Right cardiac atrium (tissue), 5 donors: ENCODE measurements at regions not wholly inside any gene's neighbourhood (a gene's known extent, or its start where the extent isn't known, plus 50 kb on each side); places are given as distances from the start of the nearest gene placed in this dataset.
"Not testable (repeated sequence)": the region's sequence is repeated elsewhere in the genome, so short reads cannot be mapped to it uniquely, and the experiment has no call there.

ENCODE experiments used
- ATAC-seq, 2 donors: fragments of 200-7000 bp; cut with Tn5 transposase; one replicate each; pipeline versions ENCODE4 v1.8.0 to v1.9.1; 2020; ENCODE audit warnings: moderate library complexity in 2 of 2, mild to moderate bottlenecking in 1 of 2
- DNase-seq, 3 donors: peaks; one replicate each; pipeline ENCODE4 v3.0.0-alpha.2; 2020
- H3K27ac ChIP-seq: one replicate; pipeline ENCODE4 v1.5.1; 2013; ENCODE audit warnings: mild to moderate bottlenecking, low read length, control low read depth, moderate library complexity
- H3K27me3 ChIP-seq: one replicate; pipeline ENCODE4 v1.6.1; 2013; ENCODE audit not compliant: control insufficient read depth, insufficient read depth
- H3K4me1 ChIP-seq: one replicate; pipeline ENCODE4 v1.6.1; 2013; ENCODE audit warnings: low read length; ENCODE audit not compliant: control insufficient read depth, insufficient read depth
- H3K4me3 ChIP-seq: one replicate; pipeline ENCODE4 v1.5.1; 2013; ENCODE audit warnings: low read length, control low read depth
- H3K9me3 ChIP-seq: one replicate; pipeline ENCODE4 v1.6.1; 2013; ENCODE audit warnings: low read length; ENCODE audit not compliant: control insufficient read depth
- WGBS: extraction: QIAGEN DNeasy Blood & Tissue Kit; methylation state at CpG from one replicate; pipeline ENCODE4 v1.1.7; 2013; 5-methylcytosine and 5-hydroxymethylcytosine counted together
- intact Hi-C, 4 donors: fragments of 100-400 bp; cut with DNase I; formaldehyde crosslinking; loops; one replicate each; pipeline versions ENCODE4 v1.11.0 to v1.14.0; 2022 to 2023
- donor health status: healthy with polysubstance abuse.
- donor health status: DM: no; HTN: yes; CAD: no.
- donor health status: DM: no; HTN: no; CAD: no.
- donor health status: DM: no; HTN: yes; CAD: no; lungs with severe emphysema.
- donor health status: DM: yes; HTN: yes; CAD: no.

DNA sequence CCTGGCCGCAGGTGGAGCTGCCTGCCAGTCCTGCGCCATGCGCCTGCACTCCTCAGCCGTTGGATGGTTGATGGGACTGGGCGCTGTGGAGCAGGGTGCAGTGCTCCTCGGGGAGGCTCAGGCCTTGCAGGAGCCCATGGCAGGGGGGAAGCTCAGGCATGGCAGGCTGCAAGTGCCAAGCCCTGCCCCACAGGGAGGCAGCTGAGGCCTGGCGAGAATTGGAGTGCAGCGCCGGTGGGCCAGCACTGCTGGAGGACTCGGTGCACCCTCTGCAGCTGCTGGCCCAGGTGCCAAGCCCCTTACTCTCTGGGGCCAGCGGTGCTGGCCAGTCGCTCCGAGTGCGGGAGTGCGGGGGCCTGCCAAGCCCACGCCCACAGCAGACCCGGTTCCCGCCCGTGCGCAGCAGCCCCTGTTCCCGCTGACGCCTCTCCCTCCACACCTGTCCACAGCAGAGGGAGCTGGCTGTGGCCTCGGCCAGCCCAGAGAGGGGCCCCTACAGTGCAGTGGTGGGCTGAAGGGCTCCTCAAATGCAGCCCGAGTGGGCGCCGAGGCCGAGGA, 275.9 kb upstream of the FRG1 start:
- 95% methylated on average over 27 of the region's 27 CpGs for WGBS
- no peak for DNase-seq
- intact Hi-C loops, result no loop called here

DNA sequence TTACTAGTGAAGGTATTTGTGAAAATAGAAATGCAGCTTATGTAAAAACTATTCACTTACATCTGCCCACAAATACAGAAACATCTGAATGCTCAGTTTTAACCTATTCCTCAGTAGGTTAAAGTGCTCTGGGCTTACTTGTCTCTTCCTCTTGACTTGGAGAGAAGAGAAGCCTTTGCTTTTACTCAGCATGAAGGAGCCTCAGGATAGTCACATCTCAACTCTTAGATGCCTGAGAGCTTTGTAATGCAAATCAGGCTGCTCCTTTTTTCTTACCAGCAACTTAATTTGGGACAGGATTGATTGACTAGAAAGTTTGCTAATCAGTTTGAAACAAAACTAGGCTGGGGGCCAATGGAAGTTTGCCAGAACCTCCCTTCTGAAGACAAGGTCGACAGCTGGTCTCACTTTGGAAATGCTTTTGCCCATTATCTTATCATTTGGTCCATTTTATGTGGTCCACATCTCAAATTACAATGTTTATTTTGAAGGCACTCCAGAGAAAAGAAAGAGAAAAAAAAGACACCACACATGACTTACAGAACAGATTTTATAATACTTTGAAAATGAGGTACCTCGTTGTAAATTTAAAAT, 274.9 kb upstream of the FRG1 start:
- DNase-seq, result peak in 1 of 3 donors; percentile 69
- 21% methylated on average over 2 of the region's 2 CpGs for WGBS
- H3K27me3 ChIP-seq, H3K4me3 ChIP-seq, intact Hi-C loops, ATAC-seq, H3K4me1 ChIP-seq, H3K27ac ChIP-seq, H3K9me3 ChIP-seq: not testable (repeated sequence)

More for the DNA sequence above, 275.9 kb upstream of the FRG1 start:
- Histone ChIP-seq H3K4me3 (no peak overlapping the region), H3K27me3 (no peaks in the 10 kb centered on the region), H3K9me3 (no peaks in the 10 kb centered on the region), H3K27ac (no peak overlapping the region), H3K4me1 (no peaks in the 10 kb centered on the region)
- ATAC-seq, result no peak

DNA sequence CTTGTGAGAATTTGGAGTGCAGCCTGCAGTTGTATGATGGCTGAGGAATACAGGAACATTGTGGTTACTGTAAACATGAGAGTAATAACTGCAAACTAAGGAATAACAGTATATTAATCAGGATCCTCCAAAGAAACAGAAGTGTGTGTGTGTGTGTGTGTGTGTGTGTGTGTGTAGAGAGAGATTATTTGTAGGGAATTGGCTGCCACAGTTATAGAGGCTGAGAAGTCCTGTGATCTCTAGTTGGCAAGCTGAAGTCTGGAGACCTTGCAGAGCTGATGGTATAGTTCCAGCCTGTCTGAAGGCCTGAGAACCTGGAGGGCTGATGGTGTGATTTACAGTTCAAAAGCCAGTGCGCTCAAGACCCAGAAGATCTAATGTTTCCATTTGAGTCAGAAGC, 273.3 kb upstream of the FRG1 start:
- H3K27ac ChIP-seq, H3K4me1 ChIP-seq, H3K9me3 ChIP-seq, H3K4me3 ChIP-seq, ATAC-seq, intact Hi-C loops, DNase-seq, H3K27me3 ChIP-seq: not testable (repeated sequence)
- no CpG with 5 or more reads among the region's 1 CpG for WGBS

DNA sequence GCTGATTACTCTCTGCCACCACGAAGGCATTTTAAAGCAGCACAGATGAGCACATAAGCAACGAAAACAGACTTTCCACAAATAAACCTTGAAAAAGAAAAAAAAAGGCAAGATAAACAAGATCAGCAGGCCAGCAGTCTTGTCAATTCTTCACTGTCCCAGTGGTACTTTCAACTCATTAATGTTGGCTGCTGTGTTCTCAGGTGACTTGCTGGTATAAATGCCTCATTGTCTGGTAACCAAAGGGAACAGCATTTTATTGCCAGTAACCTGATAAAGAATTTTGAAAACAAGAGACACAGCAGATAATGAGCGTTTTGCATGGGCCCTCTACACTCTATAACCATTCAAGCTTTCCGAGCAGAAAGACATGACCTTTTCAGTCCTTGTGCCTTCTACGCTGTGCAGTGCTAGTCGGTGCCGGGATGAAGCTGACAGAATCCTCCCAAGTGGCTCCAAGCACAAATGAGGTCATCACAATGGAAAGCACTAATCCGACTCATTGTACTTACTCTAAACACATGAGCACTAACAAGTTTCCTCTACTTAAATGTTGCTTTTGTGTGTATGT, 242.9 kb upstream of the FRG1 start:
- H3K27ac ChIP-seq, DNase-seq, H3K4me3 ChIP-seq, intact Hi-C loops, H3K27me3 ChIP-seq, ATAC-seq, H3K9me3 ChIP-seq, H3K4me1 ChIP-seq: not testable (repeated sequence)
- no CpG with 5 or more reads among the region's 8 CpGs for WGBS

DNA sequence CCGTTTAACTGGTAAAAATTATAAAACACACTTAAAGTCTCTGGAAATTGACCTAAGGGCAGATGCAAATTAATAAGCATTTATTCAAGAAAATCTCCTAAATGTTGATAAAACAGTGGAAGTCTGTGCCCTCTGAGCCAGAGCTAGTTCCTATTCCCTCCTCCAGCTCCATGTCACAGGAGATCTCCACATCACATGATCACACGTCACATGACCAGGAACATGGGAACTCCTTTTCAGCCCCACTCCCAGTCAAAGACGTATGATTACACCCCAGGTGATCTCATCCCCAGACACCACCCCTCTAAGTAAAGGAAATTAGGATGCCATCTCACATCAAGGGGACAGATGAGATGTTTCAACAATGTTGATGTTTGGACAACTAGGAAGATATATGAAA, 237.7 kb upstream of the FRG1 start:
- H3K4me1 ChIP-seq, DNase-seq, H3K4me3 ChIP-seq, H3K27ac ChIP-seq, intact Hi-C loops, H3K9me3 ChIP-seq, H3K27me3 ChIP-seq, ATAC-seq: not testable (repeated sequence)
- 82% methylated on average over 3 of the region's 3 CpGs for WGBS

DNA sequence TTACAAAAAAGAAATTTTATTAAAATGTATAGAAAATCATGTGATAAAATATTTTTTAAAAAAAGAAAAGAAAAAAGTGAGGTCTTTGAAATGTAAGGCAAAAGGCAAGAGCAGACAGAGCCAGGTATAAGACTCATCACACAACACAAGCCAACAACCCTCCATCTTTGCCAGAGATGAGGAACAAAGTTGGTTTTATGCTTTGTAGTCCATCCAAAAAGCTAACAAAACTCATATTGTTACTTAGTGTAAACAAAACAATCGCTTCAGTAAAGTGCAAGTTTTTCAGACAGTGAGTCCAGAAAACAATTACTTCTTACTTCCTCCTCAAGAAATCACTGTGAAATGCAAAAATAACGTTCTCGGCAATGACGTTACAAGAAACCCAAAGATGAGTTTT, 233.9 kb upstream of the FRG1 start:
- H3K27me3 ChIP-seq, intact Hi-C loops, H3K4me1 ChIP-seq, DNase-seq, ATAC-seq, H3K4me3 ChIP-seq, H3K27ac ChIP-seq, H3K9me3 ChIP-seq: not testable (repeated sequence)
- 72% methylated on average over 4 of the region's 4 CpGs for WGBS

DNA sequence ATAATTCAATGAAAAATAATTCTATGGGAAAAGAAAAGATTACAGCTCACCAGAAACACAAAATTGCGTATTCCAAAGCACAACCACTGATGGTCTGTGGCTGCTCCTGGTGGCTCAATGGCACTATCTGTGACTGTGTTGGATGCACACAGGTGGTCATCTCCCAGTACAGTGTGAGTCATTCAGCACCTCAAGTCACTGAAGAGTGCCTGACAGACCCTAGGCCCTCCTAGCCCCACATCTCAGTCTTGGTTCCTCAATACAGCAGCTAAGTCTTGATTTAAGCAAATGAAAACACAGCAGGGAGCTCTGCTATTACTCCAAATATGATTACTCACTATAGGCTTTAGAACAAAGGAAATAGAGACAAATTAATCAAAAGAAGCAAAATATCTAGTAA, 233.4 kb upstream of the FRG1 start:
- H3K4me3 ChIP-seq, H3K27ac ChIP-seq, intact Hi-C loops, ATAC-seq, DNase-seq, H3K27me3 ChIP-seq, H3K9me3 ChIP-seq, H3K4me1 ChIP-seq: not testable (repeated sequence)
- 100% methylated on average over 1 of the region's 1 CpG for WGBS

DNA sequence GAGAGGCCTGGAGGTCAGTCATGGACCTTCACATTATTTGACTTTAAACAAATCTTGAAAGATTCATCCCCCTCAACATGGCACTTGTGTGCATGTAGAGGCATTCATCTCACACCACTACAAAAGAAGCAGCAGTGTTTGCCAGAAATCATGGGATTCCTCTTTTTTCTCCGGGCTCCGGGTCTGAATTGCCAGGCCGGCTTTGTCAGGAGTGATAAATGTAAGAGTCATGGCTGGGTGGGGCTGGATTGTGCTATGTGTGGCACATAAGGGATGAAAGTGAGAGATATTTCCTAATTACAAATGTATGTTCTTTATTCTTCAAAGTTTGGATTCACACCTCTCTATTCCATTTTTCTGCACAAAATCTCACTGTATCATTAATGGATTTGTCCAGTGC, 228.7 kb upstream of the FRG1 start:
- H3K27ac ChIP-seq, H3K9me3 ChIP-seq, H3K4me3 ChIP-seq, ATAC-seq, DNase-seq, H3K4me1 ChIP-seq, H3K27me3 ChIP-seq, intact Hi-C loops: not testable (repeated sequence)
- 90% methylated on average over 3 of the region's 3 CpGs for WGBS

DNA sequence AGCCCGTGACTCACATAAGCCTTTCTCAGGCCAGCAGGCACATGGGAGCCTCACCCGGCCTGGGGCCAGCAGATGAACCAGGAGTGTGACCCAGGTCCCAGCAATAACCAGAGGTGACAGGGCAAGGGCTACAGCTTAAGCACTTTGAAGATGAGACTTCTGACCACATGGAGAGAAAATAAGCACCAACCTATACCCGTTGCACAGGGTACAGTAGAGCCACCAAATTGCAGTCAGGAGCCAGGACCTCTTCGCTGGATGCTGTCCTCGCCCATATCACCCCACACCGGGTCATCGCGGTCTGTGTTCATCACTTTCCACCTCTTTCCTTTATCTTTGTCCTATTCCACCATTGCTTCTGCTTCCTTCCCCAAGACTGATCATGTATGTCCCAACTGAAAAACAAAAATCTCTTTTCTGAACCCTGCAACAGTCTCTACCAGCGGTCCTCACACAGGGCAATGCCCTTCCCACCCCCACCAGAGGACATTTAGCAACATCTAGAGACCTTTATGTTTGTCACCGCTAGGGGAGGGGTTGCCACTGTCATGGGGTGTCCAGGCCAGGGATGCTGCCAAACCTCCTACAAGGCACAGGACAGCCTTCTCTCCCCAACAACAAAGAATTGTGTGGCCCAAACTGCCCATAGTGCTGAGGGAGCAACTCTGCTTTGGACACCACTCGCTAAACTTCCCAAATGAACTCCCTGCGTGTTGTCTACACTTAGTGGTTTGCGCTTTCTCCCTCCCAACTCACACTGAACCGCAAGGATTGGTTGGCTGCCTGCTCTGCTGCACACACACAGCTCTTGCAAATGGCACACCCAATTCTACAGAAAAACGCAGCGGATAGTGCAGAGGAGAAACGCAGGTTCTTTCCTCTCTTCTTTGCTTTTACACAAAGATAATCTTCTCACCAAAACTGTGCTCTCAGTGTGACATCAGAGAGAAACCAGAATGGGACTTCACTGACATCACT, 219.4 kb upstream of the FRG1 start:
- H3K4me3 ChIP-seq, H3K9me3 ChIP-seq, DNase-seq, intact Hi-C loops, H3K27ac ChIP-seq, H3K4me1 ChIP-seq, H3K27me3 ChIP-seq: not testable (repeated sequence)
- 81% methylated on average over 17 of the region's 17 CpGs for WGBS
- ATAC-seq, result peak in 1 of 2 donors; percentile 18

DNA sequence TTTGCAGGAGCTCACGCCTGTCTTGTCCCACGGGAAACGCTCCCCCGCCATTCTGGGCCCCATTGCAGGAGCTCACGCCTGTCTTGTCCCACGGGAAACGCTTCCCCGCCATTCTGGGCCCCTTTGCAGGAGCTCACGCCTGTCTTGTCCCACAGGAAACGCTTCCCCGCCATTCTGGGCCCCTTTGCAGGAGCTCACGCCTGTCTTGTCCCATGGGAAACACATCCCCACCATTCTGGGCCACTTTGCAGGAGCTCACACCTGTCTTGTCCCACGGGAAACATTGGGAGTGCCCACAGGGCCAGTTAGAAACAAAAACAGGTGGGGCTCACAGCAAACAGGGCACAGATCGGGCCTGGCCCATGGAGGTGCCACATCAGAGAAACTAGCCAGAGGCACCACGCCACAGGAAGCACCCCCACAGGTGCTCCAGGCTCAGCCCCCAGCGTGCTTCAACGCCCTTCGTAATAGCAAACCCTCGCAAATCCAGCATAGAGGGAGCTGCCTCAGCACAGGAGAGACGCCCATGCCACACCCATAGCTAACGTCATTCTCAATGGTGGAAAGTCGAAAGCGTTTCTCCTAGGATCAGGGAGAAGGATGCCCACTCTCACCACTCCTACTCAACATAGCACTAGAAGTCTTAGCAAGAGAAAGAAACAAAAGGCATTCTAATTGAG, 218.2 kb upstream of the FRG1 start:
- H3K27ac ChIP-seq, H3K4me3 ChIP-seq, H3K9me3 ChIP-seq, intact Hi-C loops, H3K4me1 ChIP-seq, H3K27me3 ChIP-seq: not testable (repeated sequence)
- ATAC-seq, result peak in 1 of 2 donors; percentile 28
- DNase-seq, result peak; percentile 37 to 76 (median 50)
- WGBS, result 72% methylated on average over 20 of the region's 23 CpGs
